GM21390 (cell line): ENCODE measurements at regions not wholly inside any gene's neighbourhood (a gene's known extent, or its start where the extent isn't known, plus 50 kb on each side); places are given as distances from the start of the nearest gene placed in this dataset.

Experiments used
- ATAC-seq: cut with Tn5 transposase; IDR thresholded peaks from one replicate; pipeline ENCODE4 v1.9.1; 2021; ENCODE audit not compliant: unreplicated experiment

DNA sequence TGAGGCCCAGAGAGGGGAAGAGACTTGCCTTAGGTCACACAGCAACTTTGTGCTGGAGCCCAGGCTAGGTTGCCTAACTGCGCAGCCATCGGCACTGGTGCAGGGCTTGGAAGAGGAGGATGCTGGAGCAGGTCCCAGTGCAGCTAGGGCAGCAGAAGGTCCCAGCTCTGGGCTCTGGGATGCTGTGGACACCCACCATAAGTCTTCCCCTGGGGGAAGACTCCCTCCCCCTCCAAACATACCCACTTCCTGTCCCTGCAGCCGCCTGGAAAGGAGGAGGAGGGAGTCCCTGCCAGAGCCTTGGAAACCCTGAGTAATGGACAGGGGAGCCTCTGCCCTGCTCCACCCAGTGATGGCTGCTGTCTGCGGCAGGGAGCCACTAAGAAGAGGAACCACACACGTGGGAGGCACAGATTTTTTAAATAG lies 93.6 kb downstream of the NCR2 start:
- ATAC-seq, result no peak

DNA sequence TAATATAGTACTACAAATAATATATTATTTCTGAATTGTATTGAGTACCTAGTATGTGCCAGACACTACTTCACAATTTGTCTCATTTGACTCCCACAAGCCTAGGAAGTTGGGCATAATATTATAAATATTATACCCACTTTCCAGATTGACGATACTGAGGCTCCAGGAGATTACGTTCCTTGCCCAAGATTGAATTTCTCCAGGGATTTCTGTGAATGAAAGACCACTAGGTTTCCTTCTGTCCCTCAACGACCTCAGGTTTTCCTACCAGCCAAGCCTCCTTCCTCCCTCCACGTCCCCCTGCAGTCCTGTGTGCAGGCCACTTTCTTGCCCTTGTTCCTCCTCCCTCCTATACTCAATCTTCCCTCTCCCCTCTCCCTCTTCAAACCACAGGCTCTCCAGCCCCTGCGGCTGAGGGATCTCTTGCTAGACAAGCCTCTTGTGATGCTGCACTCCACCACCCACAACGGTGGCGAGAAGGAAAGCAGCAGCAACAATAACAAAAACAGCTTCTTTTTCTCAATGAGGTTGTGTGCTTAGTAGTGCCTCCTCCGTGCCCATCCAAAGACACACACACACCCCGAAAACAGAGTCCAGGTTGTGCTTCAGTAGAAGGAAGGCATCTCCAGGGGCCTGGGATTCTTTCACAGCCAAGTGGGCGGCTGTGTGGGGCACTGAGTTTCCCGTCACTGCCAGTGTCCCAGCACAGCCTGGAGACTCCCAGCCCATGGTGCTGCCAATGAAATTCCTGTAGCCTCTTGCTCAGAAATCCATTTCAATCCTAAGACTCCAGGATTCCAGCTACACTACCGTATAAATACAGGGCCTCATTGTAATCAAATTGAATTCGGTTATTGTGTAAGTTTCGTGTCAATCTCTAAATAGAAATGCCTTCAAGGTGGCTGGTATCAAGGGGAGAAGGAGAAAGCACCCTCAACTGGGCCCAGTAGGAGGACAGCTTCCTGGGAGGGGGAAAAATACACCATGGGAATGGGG lies 94.4 kb downstream of the NCR2 start:
- ATAC-seq, result no peak

DNA sequence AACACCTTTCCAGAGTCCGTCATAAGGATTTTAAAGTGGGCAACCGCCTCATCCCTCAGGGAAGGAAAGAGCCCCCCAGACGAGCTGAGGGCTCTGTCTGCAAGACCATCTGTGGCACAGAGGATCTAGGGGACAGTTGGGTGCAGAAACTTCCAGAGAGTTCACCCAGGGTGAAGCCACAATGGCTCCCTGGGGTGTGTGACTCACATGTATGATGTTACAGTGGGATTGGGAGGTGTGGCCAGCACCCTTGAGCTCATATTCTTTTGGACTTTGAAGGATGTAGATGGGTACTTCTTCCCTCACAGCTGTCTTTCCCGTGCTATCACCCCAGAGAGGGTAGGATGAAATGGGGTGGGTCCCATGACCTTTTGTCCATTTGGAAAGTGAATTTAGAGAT lies 95.5 kb downstream of the NCR2 start:
- no peak for ATAC-seq

DNA sequence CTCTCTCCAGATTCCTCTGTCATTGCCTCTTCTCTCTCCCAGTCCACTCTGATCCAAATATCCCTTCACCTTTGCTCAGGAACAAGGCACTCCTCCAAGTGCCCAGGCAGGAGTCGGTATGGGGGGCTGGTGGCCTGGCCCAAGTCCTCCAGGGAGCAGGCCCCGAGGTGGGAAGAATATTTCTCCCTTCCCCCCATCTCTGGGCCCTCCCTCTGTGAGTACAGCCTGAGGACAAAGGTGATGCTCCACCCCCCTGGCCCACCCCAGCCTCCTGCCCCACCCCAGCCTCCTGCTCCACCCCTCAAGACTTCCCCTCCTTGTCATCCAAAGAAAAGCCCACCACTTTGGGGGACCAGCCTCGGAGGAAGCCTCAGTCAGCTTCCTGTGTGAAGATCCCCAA lies 96.9 kb downstream of the NCR2 start:
- no peak for ATAC-seq

DNA sequence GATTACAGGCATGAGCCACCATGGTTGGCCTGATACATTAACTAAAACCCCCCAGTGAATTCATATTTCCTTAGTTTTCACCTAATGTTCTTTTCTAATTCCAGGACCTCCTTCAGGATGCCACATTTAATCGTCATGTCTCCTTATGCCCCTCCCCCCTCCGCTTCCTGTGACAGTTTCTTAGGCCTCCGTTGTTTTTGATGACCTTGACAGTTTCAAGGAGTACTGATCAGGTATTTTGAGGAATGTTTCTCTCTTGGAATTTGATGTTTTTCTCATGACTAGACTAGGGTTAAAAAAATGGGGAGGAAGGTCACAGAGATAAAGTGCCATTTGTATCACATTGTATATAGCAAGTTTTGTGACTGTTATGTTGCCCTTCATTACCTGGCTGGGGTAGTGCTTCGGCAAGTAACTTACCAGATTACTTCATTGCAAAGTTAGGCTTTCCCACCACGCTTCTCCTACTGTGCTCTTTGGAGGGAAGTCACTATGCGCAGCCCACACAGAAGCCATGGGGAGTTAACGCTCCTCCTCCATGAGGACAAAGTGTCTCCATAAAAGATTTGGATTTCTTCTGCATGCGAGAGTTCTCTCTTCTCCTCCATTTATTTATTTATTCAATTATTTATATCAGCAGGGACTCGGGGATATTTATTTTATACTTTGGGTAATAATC lies 99.5 kb downstream of the NCR2 start:
- ATAC-seq, result no peak

DNA sequence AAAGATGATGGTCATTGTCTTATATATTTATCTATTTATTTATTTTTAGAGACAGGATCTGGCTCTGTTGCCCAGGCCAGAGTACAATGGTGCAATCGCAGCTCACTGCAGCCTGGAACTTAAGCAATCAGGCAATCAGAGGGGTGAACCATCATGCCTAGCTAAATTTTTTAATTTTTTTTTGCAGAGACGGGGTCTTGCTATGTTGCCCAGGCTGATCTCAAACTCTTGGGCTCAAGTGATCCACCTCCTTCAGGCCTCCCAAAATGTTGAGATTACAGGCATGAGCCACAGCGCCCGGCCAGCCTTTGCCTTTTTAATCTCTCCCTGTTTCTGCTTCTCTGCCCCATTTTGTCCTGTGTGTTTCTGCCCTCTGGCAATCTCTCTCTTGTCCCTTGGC lies 102.2 kb downstream of the NCR2 start:
- no peak for ATAC-seq

DNA sequence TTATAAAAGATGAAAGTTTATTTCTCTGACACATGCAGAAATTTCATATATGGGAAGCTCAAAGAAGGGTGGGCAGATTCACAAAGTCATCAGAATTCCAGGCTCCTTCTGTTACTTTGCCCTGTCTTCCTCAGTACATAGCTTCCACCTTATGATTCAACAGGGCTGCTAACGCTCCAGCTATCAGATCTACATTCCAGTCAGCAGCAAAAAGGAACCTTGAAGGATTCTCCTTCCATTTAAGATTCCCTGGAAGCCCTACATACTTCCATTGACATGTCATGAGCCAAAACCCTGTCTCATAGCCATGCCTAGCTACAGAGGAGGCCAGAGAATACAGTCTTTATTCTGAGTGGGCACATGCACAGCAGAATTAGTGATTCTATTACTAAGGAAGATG lies 103.3 kb downstream of the NCR2 start:
- no peak for ATAC-seq

DNA sequence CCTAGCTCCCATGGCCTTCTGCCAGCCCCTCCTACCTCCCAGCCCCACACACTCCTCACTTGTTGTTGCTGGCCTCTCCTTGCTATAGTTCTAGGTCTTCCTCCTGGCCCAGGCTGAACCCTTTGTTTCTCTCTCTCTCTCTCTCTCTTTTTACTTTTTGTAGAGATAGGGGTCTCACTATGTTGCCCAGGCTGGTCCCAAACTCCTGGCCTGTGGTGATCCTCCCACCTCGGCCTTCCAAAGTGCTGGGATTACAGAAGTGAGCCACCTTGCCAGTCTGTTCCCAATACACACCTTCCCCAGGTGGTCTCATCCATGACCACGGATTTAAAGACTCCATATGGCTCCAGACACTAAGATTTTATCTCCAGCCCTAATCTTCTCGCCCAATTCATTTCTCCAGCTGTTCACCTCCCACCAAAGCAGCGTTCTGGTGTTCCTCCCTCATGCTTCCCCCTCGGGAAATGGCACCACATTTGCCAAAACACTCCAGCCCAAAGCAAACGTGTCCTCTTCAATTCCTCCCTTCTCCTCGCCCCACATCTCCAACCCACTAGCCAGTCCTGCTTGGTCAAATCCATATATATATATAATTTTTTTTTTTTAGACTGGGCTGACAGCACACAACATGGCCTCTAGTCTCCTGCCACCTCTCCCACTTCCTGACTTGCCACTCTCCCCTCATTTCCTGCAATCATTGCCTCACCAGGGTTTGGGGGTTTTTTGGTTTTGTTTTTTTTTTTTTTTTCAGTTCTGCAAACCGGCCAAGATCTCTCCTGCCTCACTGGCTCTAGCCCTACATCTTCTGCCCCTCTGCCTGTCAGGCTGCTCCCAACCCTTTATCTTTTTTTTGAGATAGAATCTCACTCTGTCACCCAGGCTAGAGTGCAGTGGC lies 104.4 kb downstream of the NCR2 start:
- peak; percentile 60 for ATAC-seq

DNA sequence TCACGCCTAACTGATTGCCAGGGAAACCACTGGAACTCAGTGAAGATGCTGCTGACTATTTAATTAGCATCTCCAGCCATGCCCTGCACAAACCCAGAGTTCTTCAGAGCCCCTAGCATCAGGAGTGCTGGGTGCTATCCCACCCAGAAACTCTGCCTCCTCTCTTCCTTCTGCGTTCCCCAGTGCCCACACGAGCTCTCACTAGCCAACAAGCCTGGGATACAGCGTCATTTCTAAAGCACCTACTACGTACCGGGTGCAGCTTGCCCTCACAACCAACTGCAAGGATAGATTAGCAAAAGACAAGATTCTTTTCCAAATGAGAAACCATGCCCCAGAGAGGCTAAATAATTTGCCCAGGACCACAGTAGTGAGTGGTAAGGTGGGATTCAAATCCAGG lies 105.2 kb upstream of the FOXP4 start:
- no peak for ATAC-seq

DNA sequence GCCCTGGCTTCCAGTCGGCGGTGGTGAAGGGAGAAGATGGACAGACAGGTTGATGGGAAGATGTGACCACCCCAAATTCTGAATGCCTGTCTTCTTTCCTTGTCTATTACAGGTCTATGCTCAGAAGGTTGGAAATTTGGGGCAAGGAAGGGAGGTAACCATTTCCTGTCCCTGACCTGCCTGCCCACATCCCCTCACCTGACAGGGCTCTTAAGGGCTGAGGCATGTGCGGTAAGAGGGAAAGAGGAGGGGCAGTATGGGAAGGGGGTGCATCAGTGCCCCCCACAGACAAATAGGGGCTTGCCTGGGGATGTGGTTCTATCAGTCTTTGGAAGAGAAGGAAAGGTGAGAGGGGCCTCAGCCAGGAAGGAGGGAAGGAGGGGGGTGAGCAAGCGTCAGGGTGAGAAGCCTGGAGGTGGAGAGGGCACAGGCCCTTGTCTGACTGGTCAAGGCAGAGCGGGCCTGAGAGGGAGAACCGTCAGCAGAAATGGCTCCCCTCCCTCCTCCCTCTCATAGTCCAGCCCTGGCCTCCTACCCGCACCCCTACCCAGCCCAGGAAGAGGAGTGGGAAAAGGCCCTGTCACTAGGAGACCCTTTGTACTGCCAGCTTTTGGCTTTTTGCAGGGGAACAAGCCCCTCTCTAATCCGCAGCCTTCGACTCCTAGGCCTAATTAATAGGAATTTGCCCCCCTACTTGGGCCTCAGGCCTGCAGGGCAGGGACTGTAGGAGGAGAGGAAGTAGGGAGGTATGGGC lies 104.4 kb upstream of the FOXP4 start:
- ATAC-seq, result no peak

DNA sequence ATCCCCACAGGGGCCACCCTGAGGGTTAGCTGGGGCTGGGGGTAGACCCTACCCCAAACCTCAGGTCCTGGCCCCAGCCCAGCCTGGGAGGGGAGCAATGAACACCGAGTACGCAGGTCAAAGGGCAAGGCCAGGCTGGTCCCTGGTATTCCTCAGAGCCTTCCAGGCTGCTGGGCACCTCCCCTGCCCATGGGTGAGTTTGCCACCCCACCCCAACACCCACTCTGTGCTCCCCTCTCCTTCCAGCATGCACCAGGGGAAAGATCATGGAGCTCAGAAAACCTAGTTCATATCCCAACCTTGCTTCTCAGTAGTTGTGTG lies 103.9 kb upstream of the FOXP4 start:
- no peak for ATAC-seq

DNA sequence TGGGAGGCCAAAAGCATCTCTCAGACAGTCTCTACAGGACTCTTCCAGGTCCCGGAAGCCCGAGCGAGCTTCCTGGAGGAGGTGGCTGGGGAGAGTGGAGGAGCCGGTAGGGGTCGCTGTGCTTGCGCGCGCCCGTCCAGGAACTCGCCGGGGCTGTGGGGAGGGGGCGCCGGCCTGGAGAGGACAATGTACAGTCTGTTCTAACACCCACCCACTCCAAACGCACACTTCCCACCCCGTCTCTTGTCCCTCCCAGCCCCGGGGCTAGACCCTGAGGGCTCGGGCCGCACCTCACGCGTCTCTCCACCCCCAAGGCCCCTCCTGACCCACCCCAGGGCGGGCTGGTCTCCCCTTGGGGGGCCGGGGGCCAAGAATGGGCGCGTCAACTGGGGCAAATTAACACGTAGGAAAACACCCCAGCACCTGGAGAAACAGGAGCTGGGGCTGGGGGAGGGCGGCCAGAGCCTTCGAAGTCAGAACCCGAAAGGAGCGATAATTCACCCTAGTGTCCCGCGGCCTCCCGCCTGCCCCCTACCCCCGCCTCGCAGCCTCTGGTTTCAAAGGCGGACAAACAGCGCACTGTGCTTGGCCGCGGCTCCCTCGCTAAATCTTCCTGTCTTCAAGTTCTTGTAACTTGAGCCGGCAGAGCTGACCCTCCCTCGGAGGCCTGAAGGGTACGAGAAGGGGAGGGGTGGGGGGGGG lies 103.2 kb upstream of the FOXP4 start:
- ATAC-seq, result no peak

DNA sequence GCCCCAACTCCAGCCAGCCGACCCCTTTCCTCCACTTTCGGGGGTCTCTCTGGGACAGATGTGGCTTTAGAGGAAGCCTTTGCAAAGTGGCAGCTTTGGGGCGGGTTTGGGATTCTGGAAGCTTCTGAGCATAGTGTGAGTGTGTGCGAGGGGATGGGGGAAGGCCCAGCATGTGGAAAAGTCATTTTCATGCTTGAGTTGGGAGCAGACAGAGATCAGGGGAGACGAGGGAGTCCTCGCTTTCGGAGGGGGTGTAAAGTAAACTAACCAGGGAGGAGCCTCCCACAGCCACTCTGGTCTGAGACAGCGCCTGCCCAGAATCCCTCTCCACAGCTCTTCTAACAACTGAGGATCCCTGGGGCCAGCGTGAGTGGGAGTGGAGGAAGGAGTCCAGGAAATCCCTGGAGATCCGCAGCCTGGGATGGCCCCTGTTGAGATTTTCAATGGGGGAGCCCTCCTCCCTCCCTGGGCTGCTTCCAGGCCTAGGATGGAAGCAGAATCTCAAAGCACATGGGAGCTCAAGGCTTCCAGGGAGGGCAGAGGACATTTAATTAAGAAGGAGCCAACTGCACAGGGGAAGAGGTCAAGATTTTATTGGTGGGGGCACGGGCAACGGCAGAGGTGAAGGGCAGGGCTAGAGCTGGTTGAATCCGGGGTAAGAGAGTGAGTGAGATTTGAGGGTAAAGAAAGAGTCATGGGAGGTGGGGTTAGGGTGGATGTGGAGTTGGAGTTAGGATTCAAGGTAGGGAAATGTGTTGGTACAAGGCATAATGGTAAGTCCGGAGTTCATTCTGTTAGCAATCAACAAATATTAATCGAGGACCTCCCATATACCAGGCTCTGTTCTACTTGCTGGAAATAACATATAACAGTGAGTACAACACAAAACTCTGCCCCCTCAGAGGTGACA lies 102.3 kb upstream of the FOXP4 start:
- no peak for ATAC-seq

DNA sequence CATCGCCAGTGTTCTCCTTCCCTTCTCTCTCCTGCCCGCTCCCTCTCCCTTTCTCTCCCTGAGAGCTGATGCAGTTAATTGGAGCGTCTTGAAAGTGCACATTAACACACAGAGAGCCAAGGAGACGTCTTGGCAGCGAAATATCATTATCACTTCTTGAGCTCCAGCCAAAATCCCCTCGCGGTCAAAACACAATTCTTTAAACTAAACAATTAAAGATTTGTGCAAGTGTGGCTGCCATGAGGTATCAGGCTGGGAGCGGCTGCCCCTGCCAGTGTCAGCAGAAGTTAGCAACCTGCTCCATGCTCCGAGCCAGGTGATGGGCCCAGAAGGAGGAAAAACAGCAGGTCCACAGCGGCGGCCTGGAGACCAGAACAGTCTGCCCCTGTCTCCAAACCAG lies 100.9 kb upstream of the FOXP4 start:
- ATAC-seq, result no peak

DNA sequence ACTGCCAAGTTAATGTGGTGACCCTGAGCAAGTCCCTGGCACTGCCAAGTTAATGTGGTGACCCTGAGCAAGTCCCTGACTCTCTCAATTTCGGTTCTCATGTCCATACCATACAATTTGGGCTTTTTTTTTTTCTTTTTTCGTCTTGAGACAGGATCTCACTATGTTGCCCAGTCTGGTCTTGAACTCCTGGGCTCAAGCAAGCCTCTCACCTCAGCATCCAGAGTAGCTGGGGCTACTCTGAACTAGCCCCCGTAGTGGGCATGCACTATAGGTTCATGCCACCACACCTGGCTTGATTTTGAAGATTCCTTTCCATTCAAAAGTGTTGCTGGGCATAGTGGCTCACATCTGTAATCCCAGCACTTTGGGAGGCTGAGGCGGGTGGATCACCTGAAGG lies 100.0 kb upstream of the FOXP4 start:
- ATAC-seq, result no peak

DNA sequence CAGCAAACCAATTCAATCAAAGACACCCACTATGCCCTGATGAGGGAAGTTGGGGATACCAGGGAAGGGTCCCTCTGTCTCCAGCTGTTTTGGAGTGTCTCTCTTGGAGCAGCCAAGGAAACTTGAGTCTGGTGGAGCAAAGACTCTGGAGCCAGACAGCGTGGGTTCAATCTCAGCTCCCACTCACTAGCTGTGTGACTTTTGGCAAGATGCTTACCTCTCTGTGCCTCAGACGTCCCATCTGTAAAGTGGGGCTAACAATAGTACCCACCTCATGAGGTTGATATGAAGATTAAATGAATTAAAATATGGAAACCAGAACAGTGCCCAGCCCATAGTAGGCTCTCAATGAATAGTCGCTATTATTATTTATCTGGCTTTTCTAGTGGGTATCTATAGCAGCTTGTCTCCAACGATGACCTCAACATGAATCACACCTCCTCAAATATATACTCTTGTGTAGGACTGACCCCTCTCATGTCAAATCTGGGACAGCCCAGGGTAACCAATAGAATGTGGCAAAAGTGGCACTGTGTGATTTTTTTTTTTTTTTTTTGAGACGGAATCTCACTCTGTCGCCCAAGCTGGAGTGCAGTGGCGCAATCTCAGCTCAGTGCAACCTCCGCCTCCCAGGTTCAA lies 99.2 kb upstream of the FOXP4 start:
- ATAC-seq, result no peak

DNA sequence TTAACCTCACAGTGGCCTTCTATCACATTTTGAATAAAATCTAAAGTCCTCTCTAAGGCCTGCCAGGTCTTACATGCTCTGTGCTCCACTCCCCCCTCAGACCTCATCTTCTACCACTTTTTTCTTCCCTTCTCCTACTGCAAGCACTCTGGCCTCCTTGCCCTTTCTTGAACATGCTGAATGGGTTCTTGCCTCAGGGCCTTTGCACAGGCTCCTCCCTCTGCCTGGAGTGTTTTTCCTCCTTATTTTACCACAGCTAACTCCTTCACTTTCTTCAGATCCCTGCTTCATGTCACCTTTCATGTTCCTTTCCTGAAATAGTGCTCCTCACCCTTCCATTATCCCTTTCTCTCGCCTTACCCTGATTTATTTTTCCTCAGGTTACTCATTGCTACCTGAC lies 97.9 kb upstream of the FOXP4 start:
- no peak for ATAC-seq

DNA sequence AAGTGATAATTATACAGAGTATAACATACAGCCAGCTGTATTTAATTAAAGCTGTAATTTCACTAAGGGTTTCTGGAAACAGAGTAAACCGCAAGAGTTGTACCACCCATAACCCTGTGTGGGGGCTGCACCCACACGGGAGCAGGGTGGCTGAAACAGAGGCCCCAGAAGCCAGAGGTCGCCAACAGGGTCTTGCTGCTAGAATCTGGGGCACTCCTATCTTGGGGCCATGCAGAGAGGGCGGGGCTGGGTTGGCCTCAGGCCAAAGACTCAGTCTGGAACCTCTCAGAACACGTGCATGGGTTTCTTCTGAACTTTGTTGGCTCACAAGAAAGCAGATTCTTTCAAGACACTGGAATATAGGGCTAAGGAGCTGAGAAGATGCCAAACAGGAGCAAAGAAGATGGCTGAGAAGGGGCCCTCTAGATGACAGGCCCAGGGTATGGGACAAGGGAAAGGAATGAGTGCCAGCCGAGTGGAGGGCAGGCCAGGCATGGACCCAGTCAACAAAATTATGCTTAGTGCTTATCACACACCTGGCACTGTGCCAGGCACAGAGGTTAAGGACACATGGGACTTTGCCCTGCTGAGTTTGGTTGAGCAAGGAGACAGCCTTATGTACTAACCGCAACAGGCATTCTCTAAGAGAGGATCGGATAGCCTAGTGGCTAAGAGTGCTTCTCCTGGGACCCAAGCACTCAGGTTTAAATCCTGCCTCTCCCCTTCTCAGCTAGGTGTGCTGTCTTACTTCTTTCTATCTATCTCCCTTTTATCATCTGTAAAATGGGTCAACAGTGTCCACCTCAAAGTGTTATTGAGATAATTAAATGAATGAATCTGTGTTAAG lies 96.6 kb upstream of the FOXP4 start:
- ATAC-seq, result no peak
